Left ventricle myocardium inferior (tissue), 1 donor: ENCODE measurements at regions not wholly inside any gene's neighbourhood (a gene's known extent, or its start where the extent isn't known, plus 50 kb on each side); places are given as distances from the start of the nearest gene placed in this dataset.

Experiments used
- DNase-seq: peaks from one replicate; pipeline ENCODE4 v3.0.0-alpha.2; 2020
- H3K27ac ChIP-seq: fragments of 200-600 bp; replicated peaks from 2 replicates; pipeline ENCODE4 v1.8.0; 2021
- H3K27me3 ChIP-seq: fragments of 200-600 bp; 2 replicates; pipeline ENCODE4 v1.8.0; 2021; ENCODE audit warnings: low read depth
- H3K36me3 ChIP-seq: fragments of 200-600 bp; 2 replicates; pipeline ENCODE4 v1.8.0; 2021
- H3K4me1 ChIP-seq: fragments of 200-600 bp; 2 replicates; pipeline ENCODE4 v1.8.0; 2021
- H3K4me3 ChIP-seq: fragments of 200-600 bp; 2 replicates; pipeline ENCODE4 v1.8.0; 2021; ENCODE audit warnings: mild to moderate bottlenecking, moderate library complexity
- H3K9me3 ChIP-seq: fragments of 200-600 bp; replicated peaks from 2 replicates; pipeline ENCODE4 v1.8.0; 2021
- intact Hi-C: fragments of 100-400 bp; cut with micrococcal nuclease; formaldehyde crosslinking; loops from one replicate; pipeline ENCODE4 v1.11.0; 2022
- TF ChIP-seq, protein P1 (sequence below): fragments of 200-600 bp; IDR thresholded peaks from 2 replicates; pipeline ENCODE4 v1.8.0; 2021; ENCODE audit warnings: antibody characterized with exemption, mild to moderate bottlenecking, borderline replicate concordance
- donor health status: DM: no; HTN: yes; CAD: no; lungs with severe emphysema.

DNA sequence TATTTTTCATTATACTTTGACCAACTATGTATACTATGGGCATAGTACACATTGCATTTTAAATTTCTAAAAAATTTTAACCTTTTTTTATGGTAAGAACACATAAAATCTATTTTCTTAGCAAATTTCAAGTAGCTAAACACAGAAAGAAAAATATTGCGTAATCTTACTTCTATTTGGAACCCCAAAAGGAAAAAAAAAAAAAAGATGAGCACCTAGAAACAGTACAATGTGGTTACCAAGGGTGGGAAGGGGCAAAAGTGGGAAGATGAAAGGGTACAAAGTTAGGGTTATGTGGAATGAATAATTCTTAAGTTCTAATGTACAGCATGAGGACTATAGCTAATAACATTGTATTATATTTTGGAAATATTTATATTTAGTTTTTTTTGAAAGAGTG, 205.0 kb upstream of the EPHA4 start:
- DNase-seq: no peak
- Histone ChIP-seq H3K4me1 (no peaks in the 10 kb centered on the region), H3K27me3 (peaks cover 18% of the 10 kb centered on the region), H3K36me3 (no peaks in the 10 kb centered on the region), H3K9me3 (no peaks in the 10 kb centered on the region), H3K4me3 (no peak overlapping the region), H3K27ac (no peak overlapping the region)
- TF ChIP-seq, protein P1, sequence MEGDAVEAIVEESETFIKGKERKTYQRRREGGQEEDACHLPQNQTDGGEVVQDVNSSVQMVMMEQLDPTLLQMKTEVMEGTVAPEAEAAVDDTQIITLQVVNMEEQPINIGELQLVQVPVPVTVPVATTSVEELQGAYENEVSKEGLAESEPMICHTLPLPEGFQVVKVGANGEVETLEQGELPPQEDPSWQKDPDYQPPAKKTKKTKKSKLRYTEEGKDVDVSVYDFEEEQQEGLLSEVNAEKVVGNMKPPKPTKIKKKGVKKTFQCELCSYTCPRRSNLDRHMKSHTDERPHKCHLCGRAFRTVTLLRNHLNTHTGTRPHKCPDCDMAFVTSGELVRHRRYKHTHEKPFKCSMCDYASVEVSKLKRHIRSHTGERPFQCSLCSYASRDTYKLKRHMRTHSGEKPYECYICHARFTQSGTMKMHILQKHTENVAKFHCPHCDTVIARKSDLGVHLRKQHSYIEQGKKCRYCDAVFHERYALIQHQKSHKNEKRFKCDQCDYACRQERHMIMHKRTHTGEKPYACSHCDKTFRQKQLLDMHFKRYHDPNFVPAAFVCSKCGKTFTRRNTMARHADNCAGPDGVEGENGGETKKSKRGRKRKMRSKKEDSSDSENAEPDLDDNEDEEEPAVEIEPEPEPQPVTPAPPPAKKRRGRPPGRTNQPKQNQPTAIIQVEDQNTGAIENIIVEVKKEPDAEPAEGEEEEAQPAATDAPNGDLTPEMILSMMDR: no peak
- intact Hi-C loops: no loop called here

- Histone ChIP-seq H3K4me1 (no peaks in the 10 kb centered on the region), H3K27ac (no peak overlapping the region), H3K4me3 (no peak overlapping the region), H3K27me3 (peaks cover 19% of the 10 kb centered on the region), H3K9me3 (no peaks in the 10 kb centered on the region), H3K36me3 (no peaks in the 10 kb centered on the region)
- intact Hi-C loops: no loop called here
- TF ChIP-seq, protein P1: no peak
- no peak for DNase-seq
These were observed 203.0 kb upstream of the EPHA4 start for GRCh38 chr2:221775096-221775495.

DNA sequence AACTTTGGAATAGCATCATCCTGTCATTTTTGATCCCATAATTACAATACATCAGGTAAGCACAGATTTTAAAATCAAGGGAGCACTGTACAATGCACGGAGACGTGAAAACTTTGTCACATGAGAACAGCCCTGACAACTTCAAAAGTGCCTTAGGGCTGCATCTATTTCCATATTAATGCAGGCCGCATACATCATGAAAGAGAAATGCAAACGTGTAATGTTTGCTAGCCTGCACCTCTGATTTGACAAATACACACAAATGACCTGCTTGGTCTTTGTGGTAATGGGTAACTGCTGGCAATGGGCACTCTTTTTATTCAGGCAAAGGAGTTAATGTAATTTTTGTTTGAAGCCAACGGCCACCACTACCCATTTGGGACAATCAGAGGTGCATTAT, 202.0 kb upstream of the EPHA4 start:
- Histone ChIP-seq H3K9me3 (no peaks in the 10 kb centered on the region), H3K27me3 (peaks cover 26% of the 10 kb centered on the region), H3K27ac (no peak overlapping the region), H3K36me3 (no peaks in the 10 kb centered on the region), H3K4me3 (no peak overlapping the region), H3K4me1 (no peaks in the 10 kb centered on the region)
- DNase-seq: no peak
- TF ChIP-seq, protein P1: no peak
- intact Hi-C loops: no loop called here

DNA sequence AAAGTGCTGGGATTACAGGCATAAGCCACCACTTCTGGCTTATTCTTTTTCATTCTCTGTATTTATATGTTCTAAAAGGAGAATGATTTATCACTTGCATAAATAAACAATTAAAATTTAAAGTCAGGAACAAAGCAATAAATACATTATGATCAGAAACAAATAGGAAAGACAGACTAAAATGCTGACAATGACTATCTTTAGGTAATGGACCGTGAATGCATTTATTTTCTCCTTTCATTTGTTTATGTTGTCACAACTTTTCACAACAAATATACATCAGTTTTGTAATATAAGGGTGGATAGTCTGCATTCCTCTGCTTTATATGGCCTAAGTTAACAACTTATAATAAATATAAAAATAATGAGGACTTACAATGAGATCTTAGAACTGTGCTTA, 199.2 kb upstream of the EPHA4 start:
- Histone ChIP-seq H3K4me1 (no peaks in the 10 kb centered on the region), H3K27me3 (peaks cover 46% of the 10 kb centered on the region), H3K9me3 (no peaks in the 10 kb centered on the region), H3K27ac (no peak overlapping the region), H3K4me3 (no peak overlapping the region), H3K36me3 (no peaks in the 10 kb centered on the region)
- DNase-seq: no peak
- intact Hi-C loops: no loop called here
- TF ChIP-seq, protein P1: no peak

DNA sequence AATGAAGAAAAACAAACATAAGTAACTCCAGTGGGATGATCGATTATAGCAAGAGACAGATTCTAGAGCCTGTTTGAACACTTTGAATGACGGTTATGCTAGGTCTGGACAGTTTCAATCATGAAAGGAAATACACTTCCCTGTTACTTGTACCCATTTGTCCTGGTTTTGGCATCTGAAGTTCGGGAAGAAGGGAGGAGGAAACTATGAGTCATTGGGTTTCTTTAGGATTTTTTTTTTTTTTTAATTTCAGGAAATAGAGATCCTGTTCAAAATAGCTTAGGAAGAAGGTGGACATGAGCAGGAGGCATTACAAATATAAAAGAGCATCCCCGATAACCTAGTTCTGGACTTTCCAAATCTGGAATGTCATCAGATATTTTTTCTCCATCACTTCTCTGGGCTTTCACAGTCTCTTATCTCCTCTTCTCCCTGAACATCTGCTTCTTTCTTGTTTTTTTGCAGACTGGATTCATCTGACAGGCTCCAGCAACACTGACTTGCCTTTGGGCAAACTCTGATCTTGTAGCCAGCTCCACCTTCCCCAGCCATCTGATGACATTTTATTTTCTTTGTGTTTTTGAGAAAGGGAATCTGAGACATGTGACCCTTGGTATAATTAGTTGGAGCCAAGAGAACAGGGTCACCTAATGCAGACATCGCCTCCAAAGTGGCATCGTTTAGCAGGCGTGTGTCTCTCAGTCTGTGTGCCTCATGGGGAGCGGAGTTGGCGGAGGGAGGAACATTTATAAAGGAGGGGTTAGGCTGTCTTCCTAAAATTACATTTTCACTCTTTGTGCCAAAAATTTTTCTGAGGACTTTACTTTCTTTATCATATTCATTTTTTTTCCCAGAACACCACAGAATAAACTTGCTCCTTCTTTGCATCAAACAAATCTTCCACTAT, 195.3 kb upstream of the EPHA4 start:
- Histone ChIP-seq H3K9me3 (no peaks in the 10 kb centered on the region), H3K4me1 (no peaks in the 10 kb centered on the region), H3K36me3 (no peaks in the 10 kb centered on the region), H3K4me3 (no peak overlapping the region), H3K27ac (no peak overlapping the region), H3K27me3 (peaks cover 56% of the 10 kb centered on the region)
- intact Hi-C loops: no loop called here
- no peak for DNase-seq
- TF ChIP-seq, protein P1: no peak
